RPMI7951 (cell line): ENCODE measurements at regions not wholly inside any gene's neighbourhood (a gene's known extent, or its start where the extent isn't known, plus 50 kb on each side); places are given as distances from the start of the nearest gene placed in this dataset.
A peak's percentile ranks its signal among the peaks of the same experiment; 100 is the strongest.
"Not testable (repeated sequence)": the region's sequence is repeated elsewhere in the genome, so short reads cannot be mapped to it uniquely, and the experiment has no call there.

Experiments used
- DNase-seq: peaks from one replicate; pipeline ENCODE4 v3.0.0-alpha.2; 2012; ENCODE audit warnings: low read depth

DNA sequence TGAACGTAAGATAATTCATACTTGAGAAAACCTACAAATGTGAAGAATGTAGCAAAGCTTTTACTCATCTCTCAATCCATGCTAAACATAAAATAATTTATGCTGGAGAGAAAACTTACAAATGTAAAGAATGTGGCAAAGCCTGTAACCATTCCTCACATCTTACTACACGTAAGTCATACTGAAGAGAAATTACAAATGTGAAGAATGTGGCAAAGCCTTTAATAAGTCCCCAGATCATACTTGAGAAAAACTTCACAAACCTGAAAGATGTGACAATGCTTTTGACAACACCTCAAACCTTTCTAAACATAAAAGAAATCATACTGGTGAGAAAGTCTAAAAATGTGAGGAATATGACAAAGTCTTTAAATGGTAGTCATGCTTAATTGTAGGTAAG is 89.4 kb downstream of the ZNF675 start:
- DNase-seq, result no peak

DNA sequence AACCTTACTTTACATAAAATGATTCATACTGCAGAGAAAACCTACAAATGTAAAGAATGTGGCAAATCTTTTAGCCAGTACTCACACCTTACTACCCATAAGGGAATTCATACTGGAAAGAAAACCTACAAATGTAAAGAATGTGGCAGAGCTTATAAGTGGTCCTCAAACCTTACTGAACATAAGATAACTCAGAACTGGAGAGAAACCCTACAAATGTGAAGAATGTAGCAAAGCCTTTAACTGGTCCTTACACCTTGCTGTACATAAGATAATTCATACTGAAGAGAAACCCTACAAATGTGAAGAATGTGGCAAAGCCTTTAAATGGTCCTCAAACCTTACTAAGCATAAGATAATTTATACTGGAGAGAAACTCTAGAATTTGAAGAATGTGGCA is 90.1 kb downstream of the ZNF675 start:
- DNase-seq, result no peak

DNA sequence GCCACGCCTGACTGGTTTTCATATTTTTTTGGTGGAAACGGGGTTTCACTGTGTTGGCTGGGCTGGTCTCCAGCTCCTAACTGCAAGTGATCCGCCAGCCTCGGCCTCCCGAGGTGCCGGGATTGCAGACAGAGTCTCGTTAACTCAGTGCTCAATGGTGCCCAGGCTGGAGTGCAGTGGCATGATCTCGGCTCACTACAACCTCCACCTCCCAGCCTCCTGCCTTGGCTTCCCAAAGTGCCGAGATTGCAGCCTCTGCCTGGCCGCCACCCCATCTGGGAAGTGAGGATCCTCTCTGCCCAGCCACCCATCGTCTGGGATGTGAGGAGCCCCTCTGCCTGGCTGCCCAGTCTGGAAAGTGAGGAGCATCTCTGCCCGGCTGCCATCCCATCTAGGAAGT is 92.7 kb downstream of the ZNF675 start:
- not testable (repeated sequence) for DNase-seq

DNA sequence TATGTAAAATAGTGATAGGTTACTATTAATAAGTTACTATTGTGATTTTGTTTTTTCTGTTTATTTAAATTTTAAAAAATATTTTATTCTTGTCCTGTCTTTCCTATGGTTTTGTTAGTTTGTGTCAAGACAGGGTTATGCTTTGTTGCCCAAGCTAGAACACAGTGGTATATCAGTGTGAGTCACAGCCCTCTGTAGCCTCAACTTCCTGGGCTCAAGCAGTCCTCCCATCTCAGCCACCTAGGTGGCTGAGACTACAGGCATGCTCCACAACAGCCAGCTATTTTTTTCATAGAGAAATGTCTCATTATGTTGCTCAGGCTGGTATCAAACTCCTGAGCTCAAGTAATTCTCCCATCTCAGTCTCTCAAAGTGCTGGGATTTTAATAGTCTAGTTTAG is 99.5 kb downstream of the ZNF675 start:
- DNase-seq, result peak; percentile 7

DNA sequence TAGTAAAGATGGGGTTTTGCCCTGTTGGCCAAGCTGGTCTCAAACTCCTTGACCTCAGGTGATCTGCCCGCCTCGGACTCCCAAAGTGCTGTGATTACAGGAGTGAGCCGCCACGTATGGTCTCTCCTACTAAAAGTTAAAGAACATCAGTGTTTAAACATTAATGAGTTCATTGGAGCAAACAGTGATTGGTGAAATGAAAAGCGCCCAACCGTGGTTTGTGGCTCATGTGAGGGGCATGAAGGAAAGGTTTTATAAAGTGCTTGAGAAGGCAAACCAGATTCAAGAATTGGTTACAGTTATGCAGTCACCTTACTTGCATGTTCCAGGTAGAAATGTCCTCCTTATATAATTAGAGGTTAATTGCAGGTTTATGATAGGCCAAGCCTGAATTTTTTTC is 109.5 kb downstream of the ZNF675 start:
- no peak for DNase-seq

DNA sequence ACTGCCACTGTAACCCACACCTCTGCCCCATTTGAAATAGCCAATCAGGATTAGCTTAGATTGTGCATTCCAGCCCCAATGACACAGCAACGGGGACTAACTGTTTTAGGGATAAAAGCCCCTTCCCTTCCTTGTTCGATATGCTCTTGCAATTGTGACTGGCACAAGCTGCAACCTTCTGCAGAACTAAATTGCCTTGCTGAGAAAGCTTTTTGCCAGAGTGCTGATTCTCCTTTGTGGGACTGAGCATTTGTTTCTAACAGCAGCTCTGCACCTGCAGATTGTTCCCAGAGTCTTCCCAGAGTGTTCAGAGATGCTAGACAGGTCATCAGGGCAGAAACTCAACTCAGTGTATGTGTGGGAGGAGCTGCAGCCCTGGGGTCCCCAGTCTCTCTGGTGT is 115.8 kb downstream of the ZNF675 start:
- no peak for DNase-seq

DNA sequence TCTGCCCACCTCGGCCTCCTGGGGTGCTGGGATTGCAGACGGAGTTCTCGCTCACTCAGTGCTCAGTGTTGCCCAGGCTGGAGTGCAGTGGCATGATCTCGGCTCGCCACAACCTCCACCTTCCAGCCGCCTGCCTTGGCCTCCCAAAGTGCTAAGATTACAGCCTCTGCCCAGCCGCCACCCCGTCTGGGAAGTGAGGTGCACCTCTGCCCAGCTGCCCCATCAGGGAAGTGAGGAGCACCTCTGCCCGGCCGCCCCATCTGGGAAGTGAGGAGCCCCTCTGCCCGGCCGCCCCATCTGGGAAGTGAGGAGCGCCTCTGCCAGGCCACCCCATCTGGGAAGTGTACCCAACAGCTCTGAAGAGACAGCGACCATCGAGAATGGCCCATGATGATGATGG is 118.9 kb downstream of the ZNF675 start:
- DNase-seq, result not testable (repeated sequence)

DNA sequence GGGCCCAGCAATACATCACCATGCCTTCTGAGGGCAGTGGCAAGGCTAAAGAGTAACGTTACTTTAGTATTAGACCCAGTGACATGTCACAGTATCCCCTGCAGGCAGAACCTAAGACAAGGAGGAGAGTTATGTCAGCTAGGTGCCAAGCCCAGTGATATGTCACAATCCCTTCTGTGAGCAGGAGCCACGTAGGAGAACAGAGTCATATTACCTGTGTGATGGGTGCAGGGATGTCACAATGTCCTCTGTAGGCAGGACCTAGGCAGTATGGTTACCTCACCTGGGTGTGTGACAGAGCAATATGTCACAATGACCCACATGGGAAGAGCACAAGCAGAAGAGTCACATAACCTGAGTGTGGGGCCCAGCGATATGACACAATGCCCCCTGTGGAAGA is 121.8 kb downstream of the ZNF675 start:
- DNase-seq, result no peak

DNA sequence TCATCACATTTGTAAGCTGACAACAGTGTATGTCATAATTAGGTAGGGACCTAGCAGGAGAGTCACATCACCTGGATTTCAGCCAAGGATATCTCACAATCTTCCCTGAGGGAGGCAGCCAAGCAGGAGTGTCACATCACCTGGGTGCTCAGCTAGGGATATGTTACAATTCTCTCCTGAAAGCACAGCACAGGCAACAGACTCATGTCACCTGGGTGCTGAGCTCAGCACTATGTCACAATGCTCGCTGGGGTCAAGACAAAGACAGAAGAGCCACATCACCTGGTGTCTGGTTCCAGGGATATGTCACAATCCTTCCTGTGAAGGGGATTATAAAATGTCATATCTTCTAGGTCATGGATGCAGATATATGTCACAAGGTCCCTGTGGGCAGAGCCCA is 123.7 kb downstream of the ZNF675 start:
- no peak for DNase-seq

DNA sequence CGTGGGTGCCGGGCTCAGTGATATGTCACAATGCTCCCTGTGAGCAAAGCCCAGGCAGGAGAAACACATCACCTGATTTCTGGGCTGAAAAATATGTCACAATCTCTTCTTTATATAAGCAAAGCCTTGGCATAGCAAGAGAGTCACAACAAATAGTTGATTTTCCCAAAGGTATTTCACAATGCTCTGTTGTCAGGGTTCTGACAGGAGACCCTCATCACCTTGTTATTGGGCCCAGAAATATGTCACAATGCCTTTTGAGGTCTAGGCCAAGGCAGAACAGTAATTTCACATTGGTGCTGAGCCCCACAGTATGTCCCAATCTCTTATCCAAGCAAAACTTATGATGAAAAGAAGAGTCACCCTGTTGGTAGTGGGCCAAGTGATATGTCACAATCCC is 125.7 kb downstream of the ZNF675 start:
- peak; percentile 36 for DNase-seq

DNA sequence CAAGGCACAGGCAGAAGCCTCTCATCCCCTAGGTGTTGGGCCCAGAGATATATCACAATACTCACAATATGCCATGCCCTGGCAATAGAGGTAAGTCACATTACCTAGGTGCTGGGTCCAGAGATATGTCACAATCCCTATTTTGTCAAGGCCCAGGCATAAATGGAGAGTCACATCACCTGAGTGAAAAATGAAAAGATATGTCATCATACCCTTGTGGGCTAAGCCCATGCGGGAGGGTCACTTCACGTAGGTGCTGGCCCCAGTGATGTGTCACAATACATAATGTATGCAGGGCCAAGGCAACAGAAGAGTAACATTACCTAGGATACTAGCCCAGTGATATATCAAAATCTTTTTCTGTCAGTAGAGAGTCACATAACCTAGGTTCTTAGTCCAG is 127.0 kb downstream of the ZNF675 start:
- DNase-seq, result no peak

DNA sequence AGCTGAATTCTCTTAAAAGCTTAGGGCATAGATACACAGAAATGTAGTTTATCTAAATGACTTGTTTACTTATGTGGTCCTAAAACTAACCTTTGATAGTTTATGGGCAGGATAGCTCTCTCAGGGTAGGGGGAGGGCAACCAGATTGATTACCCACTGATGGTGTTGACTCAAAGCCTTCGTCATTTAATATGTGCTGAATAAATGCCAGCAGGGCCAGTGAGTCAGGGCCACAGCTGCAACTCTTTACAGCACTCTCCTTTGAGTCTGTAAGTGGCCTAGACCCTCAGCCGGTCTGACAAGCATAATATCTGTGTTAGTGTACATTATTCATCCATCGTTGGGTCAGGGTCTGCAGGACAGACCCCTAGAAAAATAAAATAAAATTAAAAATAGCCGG is 128.5 kb downstream of the ZNF675 start:
- DNase-seq, result peak; percentile 83

DNA sequence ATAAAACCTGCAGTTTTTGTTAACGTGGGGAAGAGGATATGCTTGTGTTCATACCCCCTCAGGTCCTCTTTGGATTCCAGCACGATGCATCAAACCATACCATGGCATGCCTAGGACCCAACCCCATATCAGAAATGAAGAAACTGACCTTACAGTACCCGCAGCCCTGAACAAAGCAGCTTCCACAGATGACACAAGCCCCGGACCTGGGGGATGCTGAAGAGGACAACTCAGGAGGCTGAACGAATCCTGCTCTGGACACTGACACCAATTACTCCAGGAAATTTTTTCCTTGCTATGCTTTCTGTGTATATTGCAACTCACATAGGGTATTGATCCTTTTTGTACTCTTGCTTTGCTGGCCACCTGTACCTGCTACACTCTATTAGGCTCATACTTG is 129.6 kb downstream of the ZNF675 start:
- peak; percentile 15 for DNase-seq

DNA sequence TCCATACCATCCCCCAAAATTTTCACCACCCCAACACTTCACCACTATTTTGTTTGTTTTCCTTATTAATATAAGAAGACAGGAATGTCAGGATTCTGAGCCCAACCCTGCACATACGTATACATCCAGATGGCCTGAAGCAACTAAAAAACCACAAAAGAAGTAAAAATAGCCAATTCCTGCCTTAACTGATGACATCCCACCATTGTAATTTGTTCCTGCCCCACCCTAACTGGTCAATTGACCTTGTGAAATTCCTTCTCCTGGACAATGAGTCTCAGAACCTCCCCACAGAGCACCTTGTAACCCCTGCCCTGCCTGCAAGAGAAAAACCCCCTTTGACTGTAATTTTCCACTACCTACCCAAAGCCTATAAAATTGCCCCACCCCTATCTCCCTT is 132.5 kb downstream of the ZNF675 start:
- peak; percentile 94 for DNase-seq

DNA sequence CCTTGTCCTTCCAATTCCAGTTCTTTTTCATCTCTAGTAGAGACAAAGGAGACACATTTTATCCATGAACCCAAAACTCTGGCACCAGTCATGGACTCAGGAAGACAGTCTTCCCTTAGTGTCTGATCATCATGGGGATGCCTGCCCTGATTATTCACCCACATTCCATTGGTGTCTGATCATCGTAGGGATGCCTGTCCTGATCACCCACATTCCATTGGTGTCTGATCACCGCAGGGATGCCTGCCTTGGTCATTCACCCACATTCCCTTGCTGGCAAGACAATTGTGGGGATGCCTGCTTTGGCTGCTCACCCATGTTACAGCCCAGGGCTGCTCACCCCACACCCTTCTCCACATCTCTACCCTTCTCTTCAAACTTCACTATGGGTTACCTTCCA is 136.9 kb downstream of the ZNF675 start:
- peak; percentile 92 for DNase-seq

DNA sequence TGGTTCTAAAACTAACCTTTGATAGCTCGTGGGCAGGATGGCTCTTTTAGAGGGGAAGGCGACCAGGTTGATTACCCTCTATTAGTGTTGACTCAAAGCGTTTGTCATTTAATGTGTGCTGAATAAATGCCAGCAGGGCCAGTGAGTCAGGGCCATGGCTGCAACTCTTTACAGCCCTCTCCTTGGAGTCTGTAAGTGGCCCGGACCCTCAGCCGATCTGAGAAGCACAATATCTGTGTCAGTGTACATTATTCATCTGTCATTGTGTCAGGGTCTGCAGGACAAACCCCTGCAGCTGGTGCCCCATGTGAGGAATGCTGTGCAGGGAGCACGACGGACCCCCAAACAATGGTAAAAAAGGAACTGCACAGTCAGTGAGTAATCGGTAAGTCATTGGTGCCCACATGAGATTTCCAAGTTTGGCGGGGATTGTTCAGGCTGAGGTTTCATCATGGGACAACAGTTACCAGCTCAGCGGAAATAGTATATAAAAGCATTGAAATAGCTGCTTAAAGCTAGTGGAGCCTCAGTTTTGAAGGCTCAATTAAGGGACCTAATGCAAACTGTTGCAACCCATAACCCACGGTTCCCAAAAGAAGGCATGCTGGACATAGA is 139.1 kb downstream of the ZNF675 start:
- peak; percentile 86 for DNase-seq

DNA sequence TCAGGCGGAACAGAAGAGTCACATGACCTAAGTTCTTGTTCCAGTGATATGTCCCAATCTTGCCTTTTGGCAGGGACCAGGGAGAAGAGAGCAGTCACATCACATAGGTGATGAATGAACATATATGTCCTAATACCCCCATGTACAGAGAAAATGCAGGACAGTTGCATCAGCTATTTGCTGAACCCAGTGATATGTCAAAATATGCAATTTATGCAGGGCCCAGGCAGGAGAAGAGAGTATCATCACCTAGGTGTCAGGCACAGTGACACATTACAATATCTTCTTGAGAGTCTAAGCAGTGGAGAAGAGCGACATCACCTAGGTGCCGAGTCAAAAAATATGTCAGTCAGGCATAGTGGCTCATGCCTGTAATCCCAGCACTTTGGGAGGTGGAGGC is 139.9 kb downstream of the ZNF675 start:
- no peak for DNase-seq

DNA sequence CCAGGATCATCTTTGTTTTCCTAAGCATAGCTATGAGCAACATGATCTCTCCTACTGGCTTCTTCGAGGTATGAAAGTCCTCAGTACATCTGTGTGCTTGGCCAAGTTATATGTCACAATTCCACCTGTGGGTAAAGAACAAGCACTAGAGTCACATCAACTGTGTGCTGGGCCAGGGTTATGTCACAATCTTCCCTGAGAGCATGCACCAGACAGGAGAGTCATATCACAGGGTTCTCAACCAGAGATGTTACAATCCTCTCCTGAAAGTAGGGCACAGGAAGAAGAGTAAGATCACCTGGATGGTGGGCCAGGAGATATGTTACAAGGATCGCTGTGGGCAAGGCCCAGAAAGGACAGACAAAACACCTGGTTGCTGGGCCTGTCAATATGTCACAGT is 143.7 kb downstream of the ZNF675 start:
- DNase-seq, result no peak

DNA sequence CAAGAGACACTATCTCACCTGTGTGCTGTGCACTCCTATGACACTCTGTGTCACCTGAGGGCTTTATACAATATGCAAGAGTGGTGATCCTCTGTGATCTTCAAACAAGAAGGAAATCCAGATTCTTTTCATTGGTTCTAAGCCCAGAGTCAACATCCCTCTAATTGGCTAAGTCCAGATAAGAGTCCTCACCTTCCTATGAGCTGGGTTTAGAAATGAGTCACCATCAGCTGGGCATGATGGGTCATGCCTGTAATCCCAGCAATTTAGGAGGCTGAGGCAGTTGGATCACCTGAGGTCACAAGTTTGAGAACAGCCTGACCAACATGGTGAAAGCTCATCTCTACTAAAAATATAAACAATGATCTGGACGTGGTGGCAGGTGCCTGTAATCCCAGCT is 144.4 kb downstream of the ZNF675 start:
- no peak for DNase-seq

DNA sequence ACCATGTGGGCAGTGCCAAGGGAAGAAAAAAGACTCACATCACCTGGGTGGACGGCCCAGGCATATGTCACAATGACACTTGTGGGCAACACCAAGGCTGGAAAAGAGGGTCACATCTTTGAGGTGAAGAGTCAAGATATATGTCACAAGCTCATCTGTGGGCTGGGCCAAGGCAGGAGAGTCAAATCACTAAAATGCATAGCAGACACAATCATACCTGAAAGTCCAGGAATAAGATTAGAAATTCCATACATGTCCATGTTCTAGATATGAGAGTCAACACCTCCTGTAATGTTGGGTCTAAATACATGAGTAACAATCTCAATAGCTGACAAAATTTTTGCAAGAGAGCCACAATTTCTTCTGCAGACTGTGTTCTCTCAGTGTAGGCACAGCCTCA is 145.0 kb downstream of the ZNF675 start:
- no peak for DNase-seq

DNA sequence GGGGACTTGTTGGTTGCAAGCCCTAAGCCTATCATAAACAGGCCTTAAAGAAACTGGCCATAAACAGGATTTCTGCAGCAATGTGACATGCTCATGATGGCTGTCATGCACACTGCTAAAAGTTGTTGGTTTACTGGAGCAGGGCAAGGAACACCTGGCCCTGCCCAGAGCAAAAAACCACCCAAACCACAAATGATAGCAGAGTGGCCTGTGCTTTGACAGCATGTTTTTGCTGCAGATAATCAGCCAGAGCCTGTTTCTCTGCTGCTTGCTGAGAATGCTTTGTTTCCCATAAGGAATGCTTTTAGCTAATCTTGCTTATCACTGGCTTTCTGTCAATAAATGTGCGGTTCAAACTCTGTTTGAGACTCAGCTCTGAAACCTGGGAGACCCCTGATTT is 144.9 kb upstream of the ZNF91 start:
- DNase-seq, result peak; percentile 74

DNA sequence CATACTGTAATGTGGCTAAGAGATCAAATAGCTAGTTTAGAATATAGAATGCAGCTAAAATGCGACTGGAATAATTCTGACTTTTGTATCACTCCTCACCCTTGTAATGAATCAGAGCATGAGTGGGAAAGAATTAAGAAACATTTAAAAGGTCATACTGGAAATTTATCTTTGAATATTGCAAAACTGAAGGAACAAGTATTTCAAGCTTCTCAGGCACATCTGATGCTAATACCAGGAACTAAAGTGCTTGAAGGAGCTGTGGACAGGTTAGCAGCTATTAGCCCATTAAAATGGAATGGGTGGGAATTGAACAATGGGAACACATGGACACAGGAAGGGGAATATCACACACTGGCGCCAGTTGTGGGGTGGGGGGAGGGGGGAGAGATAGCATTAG is 144.2 kb upstream of the ZNF91 start:
- no peak for DNase-seq

DNA sequence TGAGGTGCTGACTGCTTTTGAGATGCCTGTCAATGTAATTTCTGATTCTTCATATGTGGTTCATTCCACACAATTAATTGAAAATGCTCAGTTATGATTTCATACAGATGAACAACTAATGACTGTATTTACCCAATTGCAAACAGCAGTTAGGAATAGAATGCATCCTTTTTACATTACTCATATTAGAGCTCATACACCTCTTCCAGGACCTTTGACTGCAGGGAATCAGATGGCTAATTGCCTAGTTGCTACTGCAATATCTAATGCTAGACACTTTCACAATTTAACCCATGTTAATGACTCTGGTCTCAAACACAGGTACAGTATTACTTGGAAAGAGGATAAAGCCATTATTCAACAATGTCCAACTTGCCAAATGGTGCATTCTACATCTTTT is 141.9 kb upstream of the ZNF91 start:
- not testable (repeated sequence) for DNase-seq

DNA sequence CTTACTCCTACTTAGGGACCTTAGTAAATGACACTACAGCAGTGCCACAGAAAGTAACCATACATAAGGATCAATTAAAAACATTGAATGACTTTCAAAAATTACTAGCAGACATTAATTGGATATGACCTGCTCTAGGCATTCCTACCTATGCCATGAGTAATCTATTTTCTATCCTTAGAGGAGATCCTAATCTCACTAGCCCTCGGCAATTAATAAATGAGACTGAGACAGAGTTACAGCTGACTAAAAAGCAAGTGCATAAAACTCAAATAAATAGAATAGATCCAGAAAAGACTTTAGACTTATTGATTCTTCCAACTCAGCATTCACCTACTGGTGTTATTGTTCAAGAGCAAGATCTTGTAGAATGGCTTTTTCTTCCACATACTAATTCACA is 141.1 kb upstream of the ZNF91 start:
- DNase-seq, result not testable (repeated sequence)

DNA sequence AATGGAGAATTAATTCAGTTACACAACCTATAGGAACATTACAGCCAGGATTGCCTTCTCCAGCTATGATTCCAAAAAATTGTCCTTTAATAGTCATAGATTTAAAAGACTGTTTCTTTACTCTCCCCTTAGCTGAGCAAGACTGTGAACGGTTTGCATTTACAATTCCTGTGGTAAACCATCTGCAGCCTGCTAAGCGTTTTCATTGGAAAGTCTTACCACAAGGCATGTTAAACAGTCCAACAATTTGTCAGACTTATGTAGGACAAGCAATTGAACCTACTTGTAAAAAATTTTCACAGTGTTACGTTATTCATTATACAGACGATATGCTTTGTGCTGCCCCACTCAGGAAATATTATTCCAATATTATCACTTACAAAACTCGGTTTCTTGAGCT is 140.6 kb upstream of the ZNF91 start:
- DNase-seq, result peak; percentile 55
